RWPE1 (cell line): ENCODE measurements at regions not wholly inside any gene's neighbourhood (a gene's known extent, or its start where the extent isn't known, plus 50 kb on each side); places are given as distances from the start of the nearest gene placed in this dataset.

Experiments
- CTCF ChIA-PET: fragments of 350-600 bp; sonication (Branson Sonifier 250); formaldehyde crosslinking; extraction: SDS; loops from one replicate; lab custom pipeline; 2021; lab: Yijun Ruan, JAX
- POLR2A ChIA-PET: fragments of 400-600 bp; formaldehyde crosslinking; extraction: SDS; loops from one replicate; lab custom pipeline; 2020; ENCODE audit warnings: antibody characterized with exemption; ENCODE audit not compliant: low non-redundant PET; lab: Yijun Ruan, JAX
- DNase-seq: peaks from one replicate; pipeline ENCODE4 v3.0.0; 2012; ENCODE audit warnings: low spot score
- H3K27ac ChIP-seq: fragments of 450-650 bp; 2 replicates; pipeline ENCODE4 v1.5.1; 2017
- CTCF ChIP-seq: fragments of 450-650 bp; conservative IDR thresholded peaks from 2 replicates; pipeline ENCODE4 v1.5.1; 2017; ENCODE audit warnings: low read depth, mild to moderate bottlenecking

GRCh38 chr2:237258116-237258515 lies 155.8 kb downstream of the COL6A3 start:
- POLR2A ChIA-PET, result no interaction called here
- CTCF ChIA-PET, result interaction anchor here (0.6 kb wide), 1 partner anchor 62 kb away, joined by 3 read pairs; no protein-coding TSS in a partner anchor
- no peak for TF ChIP-seq CTCF
- no peak overlapping the region for H3K27ac ChIP-seq
- no peak for DNase-seq

GRCh38 chr2:237258615-237259014 lies 155.3 kb downstream of the COL6A3 start:
- H3K27ac ChIP-seq, result no peak overlapping the region
- TF ChIP-seq CTCF, result no peak
- no peak for DNase-seq
- ChIA-PET CTCF (interaction anchor here (0.6 kb wide), 1 partner anchor 62 kb away, joined by 3 read pairs; no protein-coding TSS in a partner anchor), POLR2A (no interaction called here)

- no peak for DNase-seq
- no peak for TF ChIP-seq CTCF
- POLR2A ChIA-PET, result no interaction called here
- CTCF ChIA-PET, result interaction anchor here (0.5 kb wide), 1 partner anchor 62 kb away, joined by 3 read pairs; no protein-coding TSS in a partner anchor
- no peak overlapping the region for H3K27ac ChIP-seq
These were observed 154.8 kb downstream of the COL6A3 start for GRCh38 chr2:237259201-237259600.

- no peak for DNase-seq
- no peak for TF ChIP-seq CTCF
- H3K27ac ChIP-seq, result no peak overlapping the region
- POLR2A ChIA-PET, result no interaction called here
- CTCF ChIA-PET, result interaction anchor here (0.5 to 0.6 kb wide), 2 partner anchors 36 to 1525 kb away, joined by 3 read pairs; no protein-coding TSS in a partner anchor
These were observed 153.8 kb downstream of the COL6A3 start for GRCh38 chr2:237260039-237260620.

GRCh38 chr2:237260686-237261085 lies 153.3 kb downstream of the COL6A3 start:
- no peak for DNase-seq
- H3K27ac ChIP-seq, result no peak overlapping the region
- POLR2A ChIA-PET, result no interaction called here
- CTCF ChIA-PET, result no interaction called here
- no peak for TF ChIP-seq CTCF

- no peak for TF ChIP-seq CTCF
- no peak overlapping the region for H3K27ac ChIP-seq
- no peak for DNase-seq
- ChIA-PET CTCF (no interaction called here), POLR2A (no interaction called here)
These were observed 152.6 kb downstream of the COL6A3 start for GRCh38 chr2:237261327-237261726.
